ENCODE measurements at regions not wholly inside any gene's neighbourhood (a gene's known extent, or its start where the extent isn't known, plus 50 kb on each side); places are given as distances from the start of the nearest gene placed in this dataset.

DNA sequence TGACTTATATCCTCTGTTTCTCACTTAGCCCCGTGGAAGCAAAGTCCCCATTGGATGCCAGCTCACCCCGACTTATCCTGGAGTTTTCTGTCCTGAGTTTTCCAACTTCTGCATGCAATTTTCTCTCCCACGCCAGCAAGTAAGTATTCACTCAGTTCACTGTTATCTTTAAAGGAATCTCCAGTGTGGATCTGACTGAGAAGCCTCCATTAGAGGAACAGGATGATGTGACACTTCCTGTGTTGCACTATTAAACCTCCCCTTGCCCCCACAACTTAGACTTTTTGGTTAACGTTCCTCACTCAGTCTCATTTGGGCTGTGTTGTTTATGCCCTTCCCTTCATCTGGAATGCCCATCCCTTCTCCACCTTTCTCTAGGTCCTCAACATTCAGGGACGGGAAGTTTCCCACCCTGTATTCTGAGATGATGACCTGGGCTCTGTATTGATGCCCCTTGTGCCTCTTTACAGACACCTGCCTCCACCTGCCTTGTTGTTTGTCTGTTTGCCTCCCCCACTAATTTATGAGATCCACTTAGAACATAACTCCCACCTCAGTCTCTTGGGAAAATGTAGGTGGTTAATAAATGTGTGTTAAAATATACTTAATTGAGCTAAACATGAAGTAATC, 536.1 kb upstream of the RAB6C start:
- TF ChIP-seq POLR2A (IDR thresholded peaks at IDR 0.05) (no peak), POLR2AphosphoS5 (IDR thresholded peaks at IDR 0.05) (no peak)
- TF ChIP-seq, protein P1, sequence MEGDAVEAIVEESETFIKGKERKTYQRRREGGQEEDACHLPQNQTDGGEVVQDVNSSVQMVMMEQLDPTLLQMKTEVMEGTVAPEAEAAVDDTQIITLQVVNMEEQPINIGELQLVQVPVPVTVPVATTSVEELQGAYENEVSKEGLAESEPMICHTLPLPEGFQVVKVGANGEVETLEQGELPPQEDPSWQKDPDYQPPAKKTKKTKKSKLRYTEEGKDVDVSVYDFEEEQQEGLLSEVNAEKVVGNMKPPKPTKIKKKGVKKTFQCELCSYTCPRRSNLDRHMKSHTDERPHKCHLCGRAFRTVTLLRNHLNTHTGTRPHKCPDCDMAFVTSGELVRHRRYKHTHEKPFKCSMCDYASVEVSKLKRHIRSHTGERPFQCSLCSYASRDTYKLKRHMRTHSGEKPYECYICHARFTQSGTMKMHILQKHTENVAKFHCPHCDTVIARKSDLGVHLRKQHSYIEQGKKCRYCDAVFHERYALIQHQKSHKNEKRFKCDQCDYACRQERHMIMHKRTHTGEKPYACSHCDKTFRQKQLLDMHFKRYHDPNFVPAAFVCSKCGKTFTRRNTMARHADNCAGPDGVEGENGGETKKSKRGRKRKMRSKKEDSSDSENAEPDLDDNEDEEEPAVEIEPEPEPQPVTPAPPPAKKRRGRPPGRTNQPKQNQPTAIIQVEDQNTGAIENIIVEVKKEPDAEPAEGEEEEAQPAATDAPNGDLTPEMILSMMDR (IDR thresholded peaks at IDR 0.05) = no peak

Data from prostate gland (tissue), 2 donors.